Glomerular endothelial cell (primary cell): ENCODE measurements at regions not wholly inside any gene's neighbourhood (a gene's known extent, or its start where the extent isn't known, plus 50 kb on each side); places are given as distances from the start of the nearest gene placed in this dataset.
"Not testable (repeated sequence)": the region's sequence is repeated elsewhere in the genome, so short reads cannot be mapped to it uniquely, and the experiment has no call there.

Experiments
- DNase-seq: peaks from one replicate; pipeline ENCODE4 v3.0.0-alpha.2; 2011; ENCODE audit warnings: low read depth, low spot score; ENCODE audit errors: extremely low read depth

DNA sequence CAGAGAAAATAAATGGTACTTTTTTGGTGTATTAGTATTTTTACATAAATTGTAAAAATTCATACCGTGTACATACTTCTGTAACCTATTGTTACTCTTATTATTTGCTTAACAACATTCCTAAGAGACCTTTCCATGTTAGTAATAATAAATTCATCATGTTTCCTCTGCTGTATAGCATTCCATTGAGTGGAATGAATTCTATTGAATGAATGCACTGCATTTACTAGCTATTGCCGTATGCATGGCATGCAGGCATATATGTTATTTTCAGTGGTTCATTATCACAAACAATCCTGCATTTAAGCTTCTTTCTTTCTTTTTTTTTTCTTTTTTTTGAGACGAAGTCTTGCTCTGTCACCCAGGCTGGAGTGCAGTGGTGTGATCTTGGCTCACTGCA, 137.6 kb upstream of the TBX3 start:
- no peak for DNase-seq

GRCh38 chr12:114820796-114821195, 136.8 kb upstream of the TBX3 start:
- DNase-seq = no peak

- DNase-seq = no peak
Measured at GRCh38 chr12:114817571-114818425, 133.8 kb upstream of the TBX3 start.

DNA sequence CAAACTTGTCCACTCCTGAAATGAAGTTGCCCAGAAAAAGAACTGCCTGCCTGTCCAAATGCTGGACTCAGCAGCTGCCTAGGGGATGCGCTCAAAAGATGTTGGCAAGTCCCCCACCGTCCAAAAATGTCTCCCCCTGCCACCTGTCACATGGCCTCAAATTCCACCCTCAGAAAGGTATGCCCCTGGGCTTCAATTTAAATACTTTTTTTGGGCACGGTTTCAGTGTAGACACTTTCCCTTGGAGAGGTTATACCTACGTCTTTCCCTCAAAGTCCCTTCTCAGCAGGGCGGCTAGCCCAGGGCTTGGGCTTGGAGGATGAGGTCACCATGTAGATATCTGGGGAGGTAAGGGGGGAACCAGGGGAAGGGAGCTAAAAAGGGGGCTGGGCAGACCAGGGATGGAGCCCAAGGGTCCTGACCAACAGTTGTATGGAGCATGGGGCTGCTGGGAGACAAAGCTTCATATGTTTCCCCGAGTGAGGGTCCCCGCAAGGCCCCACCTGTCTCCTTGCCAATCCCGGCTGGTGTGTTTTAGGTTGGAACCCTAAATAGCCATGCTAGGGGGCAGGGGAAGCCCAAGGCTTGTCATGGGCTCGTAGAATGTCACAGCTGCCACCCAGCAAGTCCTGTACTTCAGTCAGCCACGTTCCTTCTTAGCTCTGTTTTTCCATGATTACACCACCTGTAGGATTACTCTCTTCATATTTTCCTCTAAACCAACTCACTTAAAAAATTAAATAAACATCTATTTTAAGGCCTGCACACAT, 131.2 kb upstream of the TBX3 start:
- no peak for DNase-seq

GRCh38 chr12:114812858-114813761, 129.1 kb upstream of the TBX3 start:
- DNase-seq = no peak

GRCh38 chr12:114812384-114812783, 128.4 kb upstream of the TBX3 start:
- no peak for DNase-seq

GRCh38 chr12:114809097-114809496, 125.1 kb upstream of the TBX3 start:
- no peak for DNase-seq

GRCh38 chr12:114801381-114801780, 117.4 kb upstream of the TBX3 start:
- DNase-seq = not testable (repeated sequence)

DNA sequence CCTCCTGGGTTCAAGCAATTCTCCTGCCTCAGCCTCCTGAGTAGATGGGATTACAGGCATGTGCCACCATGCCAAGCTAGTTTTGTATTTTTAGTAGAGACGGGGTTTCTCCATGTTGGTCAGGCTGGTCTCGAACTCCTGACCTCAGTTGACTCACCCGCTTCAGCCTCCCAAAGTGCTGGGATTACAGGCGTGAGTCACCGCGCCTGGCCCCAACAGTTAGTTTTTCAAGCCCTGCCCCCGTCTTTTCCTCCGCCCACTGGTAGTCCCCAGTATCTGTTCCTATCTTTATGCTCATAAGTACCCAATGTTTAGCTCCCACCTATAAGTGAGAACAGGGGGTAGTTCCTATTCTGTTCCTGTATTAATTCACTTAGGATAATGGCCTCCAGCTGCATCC, 116.6 kb upstream of the TBX3 start:
- DNase-seq = not testable (repeated sequence)

DNA sequence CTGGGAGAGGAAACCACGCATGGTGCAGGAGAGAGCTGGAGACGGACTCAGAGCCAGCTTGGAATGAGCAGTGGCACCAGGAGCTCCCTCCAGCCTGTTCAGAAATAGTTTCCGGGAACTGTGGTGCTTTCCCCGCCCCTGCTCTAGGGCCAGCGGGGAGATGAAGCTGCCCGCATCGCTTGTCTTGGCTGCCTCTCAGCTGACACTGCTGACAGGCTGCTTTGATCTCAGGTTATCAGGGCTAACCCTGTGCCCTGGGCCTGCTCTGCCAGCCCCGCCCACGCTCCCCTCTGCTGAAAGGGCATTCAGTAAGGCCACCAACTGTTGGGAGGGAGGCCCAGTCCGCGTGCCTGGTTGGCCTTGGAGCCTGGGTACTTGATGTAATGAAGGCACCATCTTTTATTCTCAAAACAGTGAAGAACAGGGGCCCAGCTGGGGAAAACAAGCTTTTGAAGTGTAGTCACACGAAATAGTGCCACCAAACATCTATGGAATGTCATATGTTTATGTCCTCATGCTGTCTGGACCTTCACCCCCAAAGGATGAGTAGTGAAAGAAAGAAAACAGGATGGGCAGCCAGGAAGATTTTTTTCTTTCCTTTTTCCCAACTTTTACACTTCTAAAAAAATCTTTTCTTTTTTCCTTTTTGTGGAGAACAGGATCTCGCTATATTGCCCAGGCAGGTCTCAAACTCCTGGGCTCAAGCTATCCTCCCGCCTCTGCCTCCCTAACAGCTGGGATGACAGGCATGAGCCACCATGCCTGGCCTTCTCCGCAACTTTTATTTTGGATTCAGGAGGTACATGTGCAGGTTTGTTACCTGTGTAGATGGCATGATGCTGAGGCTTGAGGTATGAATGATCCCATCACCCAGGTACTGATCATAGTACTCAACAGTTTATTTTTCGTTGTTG, 115.9 kb upstream of the TBX3 start:
- no peak for DNase-seq

DNA sequence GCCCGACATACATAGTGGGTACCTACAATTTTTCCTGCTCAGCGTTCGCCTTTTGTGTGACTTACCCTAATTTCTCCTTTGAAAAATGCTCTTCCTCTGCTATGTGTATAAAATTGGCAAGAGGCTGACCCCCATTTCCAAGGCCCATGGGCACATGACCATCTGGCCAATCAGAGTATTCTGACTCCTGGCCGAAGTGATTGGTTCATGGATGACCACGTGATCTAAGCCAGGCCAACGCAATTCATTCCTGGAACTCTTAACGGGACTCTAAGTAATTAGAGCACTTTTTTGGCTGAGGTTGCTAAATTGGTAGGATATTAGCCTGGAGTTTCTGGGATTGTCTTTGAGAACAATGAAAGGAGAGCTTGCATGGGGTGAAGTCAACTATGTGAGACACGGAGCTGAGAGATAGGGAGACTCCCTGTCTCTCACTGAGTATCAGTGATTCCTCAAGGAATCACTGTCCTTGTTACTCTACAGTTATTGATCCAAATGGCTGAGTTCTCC, 110.1 kb upstream of the TBX3 start:
- DNase-seq = no peak

DNA sequence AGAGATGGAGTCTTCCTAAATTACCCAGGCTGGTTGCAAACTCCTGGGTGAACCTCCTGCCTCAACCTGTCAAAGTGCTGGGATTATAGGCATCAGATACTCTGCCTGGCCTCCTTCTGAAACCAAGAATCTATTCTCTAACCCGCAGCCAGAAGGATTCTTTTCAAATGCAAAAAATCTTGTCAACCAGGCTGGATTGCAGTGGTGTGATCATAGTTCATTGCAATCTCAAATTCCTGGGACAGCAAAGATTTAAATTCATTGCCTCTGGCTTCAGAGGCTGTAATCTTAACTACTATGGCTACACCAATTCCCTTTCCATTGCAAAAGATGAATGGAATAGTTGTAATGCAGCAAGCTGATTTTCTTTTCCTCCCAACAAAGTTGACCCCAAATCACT, 106.3 kb upstream of the TBX3 start:
- no peak for DNase-seq

GRCh38 chr12:114789821-114790220, 105.8 kb upstream of the TBX3 start:
- no peak for DNase-seq

- no peak for DNase-seq
Measured at GRCh38 chr12:114789276-114789675, 105.3 kb upstream of the TBX3 start.

- no peak for DNase-seq
Measured at GRCh38 chr12:114784526-114784925, 100.6 kb upstream of the TBX3 start.

GRCh38 chr12:114783089-114783618, 99.2 kb upstream of the TBX3 start:
- DNase-seq = no peak

- no peak for DNase-seq
Measured at GRCh38 chr12:114780746-114781399, 96.9 kb upstream of the TBX3 start.

- DNase-seq = no peak
Measured at GRCh38 chr12:114779647-114780046, 95.7 kb upstream of the TBX3 start.

- no peak for DNase-seq
Measured at GRCh38 chr12:114779186-114779585, 95.2 kb upstream of the TBX3 start.
